Adrenal gland (tissue), 5 donors: ENCODE measurements at regions not wholly inside any gene's neighbourhood (a gene's known extent, or its start where the extent isn't known, plus 50 kb on each side); places are given as distances from the start of the nearest gene placed in this dataset.

Source experiments
- POLR2A ChIP-seq, 2 donors: fragments of 450-650 bp; IDR thresholded peaks; one replicate each; pipeline ENCODE4 v1.6.1; 2017; ENCODE audit warnings: antibody characterized with exemption in 2 of 2, mild to moderate bottlenecking in 2 of 2, moderate library complexity in 1 of 2
- TF ChIP-seq, protein P1 (sequence below), 6 experiments: fragments of 450-650 bp in 4 of 6; fragments of 200-600 bp in 2 of 6; sonication (generic) in 1 of 6; IDR thresholded peaks; 1 replicate in 5 of 6; 2 replicates in 1 of 6; pipeline versions ENCODE4 v1.5.1 to v1.8.0; 2016 to 2021; ENCODE audit warnings: antibody characterized with exemption in 6 of 6, mild to moderate bottlenecking in 2 of 6, moderate library complexity in 1 of 6
- donor health status: DM: no; HTN: no; CAD: no.

DNA sequence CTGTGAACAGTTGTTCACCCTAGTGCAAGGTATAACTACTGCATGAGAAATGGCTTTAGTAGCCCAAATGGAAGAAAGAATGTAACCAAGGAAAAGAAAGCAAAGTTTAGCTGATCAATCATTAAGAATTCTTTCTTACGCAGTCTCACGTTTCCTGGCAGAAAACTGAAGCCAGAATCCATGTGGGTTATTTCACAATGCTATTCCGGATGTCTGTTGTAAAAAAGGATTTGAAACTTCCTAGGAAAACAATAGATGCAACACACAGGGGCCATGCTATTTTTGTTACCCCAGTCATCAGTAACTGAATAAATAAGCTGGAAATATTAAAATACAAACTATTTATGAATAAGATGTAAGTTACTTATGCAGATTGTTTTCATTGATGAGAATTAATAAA, 802.5 kb downstream of the CDH8 start:
- TF ChIP-seq, protein P1, sequence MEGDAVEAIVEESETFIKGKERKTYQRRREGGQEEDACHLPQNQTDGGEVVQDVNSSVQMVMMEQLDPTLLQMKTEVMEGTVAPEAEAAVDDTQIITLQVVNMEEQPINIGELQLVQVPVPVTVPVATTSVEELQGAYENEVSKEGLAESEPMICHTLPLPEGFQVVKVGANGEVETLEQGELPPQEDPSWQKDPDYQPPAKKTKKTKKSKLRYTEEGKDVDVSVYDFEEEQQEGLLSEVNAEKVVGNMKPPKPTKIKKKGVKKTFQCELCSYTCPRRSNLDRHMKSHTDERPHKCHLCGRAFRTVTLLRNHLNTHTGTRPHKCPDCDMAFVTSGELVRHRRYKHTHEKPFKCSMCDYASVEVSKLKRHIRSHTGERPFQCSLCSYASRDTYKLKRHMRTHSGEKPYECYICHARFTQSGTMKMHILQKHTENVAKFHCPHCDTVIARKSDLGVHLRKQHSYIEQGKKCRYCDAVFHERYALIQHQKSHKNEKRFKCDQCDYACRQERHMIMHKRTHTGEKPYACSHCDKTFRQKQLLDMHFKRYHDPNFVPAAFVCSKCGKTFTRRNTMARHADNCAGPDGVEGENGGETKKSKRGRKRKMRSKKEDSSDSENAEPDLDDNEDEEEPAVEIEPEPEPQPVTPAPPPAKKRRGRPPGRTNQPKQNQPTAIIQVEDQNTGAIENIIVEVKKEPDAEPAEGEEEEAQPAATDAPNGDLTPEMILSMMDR (IDR thresholded peaks at IDR 0.05): no peak
- no peak for TF ChIP-seq POLR2A (IDR thresholded peaks at IDR 0.05)
